DMS53 (cell line): ENCODE measurements at regions not wholly inside any gene's neighbourhood (a gene's known extent, or its start where the extent isn't known, plus 50 kb on each side); places are given as distances from the start of the nearest gene placed in this dataset.

Experiments used
- DNase-seq: peaks from one replicate; lab custom pipeline; 2025; lab: John Stamatoyannopoulos, UW

- no peak for DNase-seq
Observed at GRCh38 chr2:65687614-65688013, 255.2 kb upstream of the SPRED2 start.

GRCh38 chr2:65686928-65687521 is 254.6 kb upstream of the SPRED2 start:
- DNase-seq: peak; percentile 44

GRCh38 chr2:65681503-65681902 is 249.1 kb upstream of the SPRED2 start:
- DNase-seq: peak; percentile 25

- DNase-seq: no peak
Observed at GRCh38 chr2:65678779-65679391, 246.5 kb upstream of the SPRED2 start.

GRCh38 chr2:65675350-65675749 is 243.0 kb upstream of the SPRED2 start:
- peak; percentile 5 for DNase-seq

- DNase-seq: peak; percentile 11
Observed at GRCh38 chr2:65671670-65672242, 239.4 kb upstream of the SPRED2 start.

- no peak for DNase-seq
Observed at GRCh38 chr2:65669574-65669973, 237.2 kb upstream of the SPRED2 start.

GRCh38 chr2:65668744-65669143 is 236.3 kb upstream of the SPRED2 start:
- no peak for DNase-seq

- DNase-seq: peak; percentile 35
Observed at GRCh38 chr2:65666156-65666725, 233.8 kb upstream of the SPRED2 start.

- DNase-seq: no peak
Observed at GRCh38 chr2:65664931-65665330, 232.5 kb upstream of the SPRED2 start.

- DNase-seq: no peak
Observed at GRCh38 chr2:65663831-65664407, 231.5 kb upstream of the SPRED2 start.

GRCh38 chr2:65662654-65663432 is 230.4 kb upstream of the SPRED2 start:
- DNase-seq: no peak

GRCh38 chr2:65661980-65662653 is 229.7 kb upstream of the SPRED2 start:
- DNase-seq: no peak

GRCh38 chr2:65660340-65660739 is 227.9 kb upstream of the SPRED2 start:
- no peak for DNase-seq

GRCh38 chr2:65658881-65659280 is 226.5 kb upstream of the SPRED2 start:
- no peak for DNase-seq

GRCh38 chr2:65658266-65658665 is 225.9 kb upstream of the SPRED2 start:
- DNase-seq: no peak

- no peak for DNase-seq
Observed at GRCh38 chr2:65656160-65656718, 223.8 kb upstream of the SPRED2 start.

- no peak for DNase-seq
Observed at GRCh38 chr2:65655000-65655399, 222.6 kb upstream of the SPRED2 start.

GRCh38 chr2:65654496-65654895 is 222.1 kb upstream of the SPRED2 start:
- peak; percentile 17 for DNase-seq

- DNase-seq: no peak
Observed at GRCh38 chr2:65652066-65652465, 219.7 kb upstream of the SPRED2 start.
